Adrenal gland (tissue), 5 donors: ENCODE measurements at regions not wholly inside any gene's neighbourhood (a gene's known extent, or its start where the extent isn't known, plus 50 kb on each side); places are given as distances from the start of the nearest gene placed in this dataset.

Experiments
- POLR2A ChIP-seq, 2 donors: fragments of 450-650 bp; IDR thresholded peaks; one replicate each; pipeline ENCODE4 v1.6.1; 2017; ENCODE audit warnings: antibody characterized with exemption in 2 of 2, mild to moderate bottlenecking in 2 of 2, moderate library complexity in 1 of 2
- TF ChIP-seq, protein P1 (sequence below), 6 experiments: fragments of 450-650 bp in 4 of 6; fragments of 200-600 bp in 2 of 6; sonication (generic) in 1 of 6; IDR thresholded peaks; 1 replicate in 5 of 6; 2 replicates in 1 of 6; pipeline versions ENCODE4 v1.5.1 to v1.8.0; 2016 to 2021; ENCODE audit warnings: antibody characterized with exemption in 6 of 6, mild to moderate bottlenecking in 2 of 6, moderate library complexity in 1 of 6
- donor health status: DM: no; HTN: no; CAD: no.

DNA sequence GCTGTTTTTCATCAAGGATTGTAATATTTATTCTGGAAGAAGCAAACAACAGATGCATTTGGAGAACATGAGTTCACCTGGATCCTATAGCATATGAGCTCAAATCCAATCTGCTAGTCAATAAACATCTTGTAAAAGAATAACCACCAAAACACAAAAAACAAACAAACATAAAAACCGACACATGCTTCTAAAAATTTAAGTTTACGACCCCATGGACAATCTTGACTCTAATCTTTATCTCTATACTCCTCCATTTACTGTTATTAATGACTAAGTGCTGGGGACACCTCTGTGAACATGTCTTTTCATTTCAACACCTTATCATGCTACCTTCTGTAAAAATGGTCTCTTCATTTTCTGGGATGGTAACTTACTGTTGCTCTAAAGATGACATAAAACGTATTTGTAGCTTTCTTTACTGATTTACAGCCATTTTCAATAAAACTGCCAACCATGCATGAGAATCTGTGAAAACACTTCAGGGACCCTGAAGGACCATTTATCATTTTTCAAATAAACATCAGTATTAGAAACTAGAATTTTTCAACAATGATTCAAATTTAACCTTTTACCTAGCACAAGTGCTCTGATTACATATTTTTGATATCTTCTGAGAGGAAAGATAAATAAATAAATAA, 123.8 kb upstream of the SOX5 start:
- TF ChIP-seq, protein P1, sequence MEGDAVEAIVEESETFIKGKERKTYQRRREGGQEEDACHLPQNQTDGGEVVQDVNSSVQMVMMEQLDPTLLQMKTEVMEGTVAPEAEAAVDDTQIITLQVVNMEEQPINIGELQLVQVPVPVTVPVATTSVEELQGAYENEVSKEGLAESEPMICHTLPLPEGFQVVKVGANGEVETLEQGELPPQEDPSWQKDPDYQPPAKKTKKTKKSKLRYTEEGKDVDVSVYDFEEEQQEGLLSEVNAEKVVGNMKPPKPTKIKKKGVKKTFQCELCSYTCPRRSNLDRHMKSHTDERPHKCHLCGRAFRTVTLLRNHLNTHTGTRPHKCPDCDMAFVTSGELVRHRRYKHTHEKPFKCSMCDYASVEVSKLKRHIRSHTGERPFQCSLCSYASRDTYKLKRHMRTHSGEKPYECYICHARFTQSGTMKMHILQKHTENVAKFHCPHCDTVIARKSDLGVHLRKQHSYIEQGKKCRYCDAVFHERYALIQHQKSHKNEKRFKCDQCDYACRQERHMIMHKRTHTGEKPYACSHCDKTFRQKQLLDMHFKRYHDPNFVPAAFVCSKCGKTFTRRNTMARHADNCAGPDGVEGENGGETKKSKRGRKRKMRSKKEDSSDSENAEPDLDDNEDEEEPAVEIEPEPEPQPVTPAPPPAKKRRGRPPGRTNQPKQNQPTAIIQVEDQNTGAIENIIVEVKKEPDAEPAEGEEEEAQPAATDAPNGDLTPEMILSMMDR (IDR thresholded peaks at IDR 0.05) = no peak
- TF ChIP-seq POLR2A (IDR thresholded peaks at IDR 0.05) = no peak
